Endothelial cell of umbilical vein (primary cell): ENCODE measurements at regions not wholly inside any gene's neighbourhood (a gene's known extent, or its start where the extent isn't known, plus 50 kb on each side); places are given as distances from the start of the nearest gene placed in this dataset.

Source experiments
- BruUV-seq: library from RNA; stranded (reverse); fragments of 400-500 nt; replicated peaks from 2 replicates; lab custom pipeline; 2021; lab: Mats Ljungman, UMichigan
- CTCF ChIA-PET: fragments of 300-600, 350-600 bp; sonication (Branson Sonifier 250); formaldehyde crosslinking; loops from one replicate; lab custom pipeline; 2021; ENCODE audit warnings: antibody characterized with exemption, inconsistent platforms; lab: Charles Lee
- POLR2A ChIA-PET: fragments of 300-600, 350-600 bp; sonication (Branson Sonifier 250); formaldehyde crosslinking; loops from one replicate; lab custom pipeline; 2021; ENCODE audit warnings: antibody characterized with exemption, inconsistent platforms; lab: Charles Lee
- DNase-seq: peaks from one replicate; pipeline ENCODE4 v3.0.0-alpha.2; 2011; ENCODE audit warnings: low read depth, low spot score
- FAIRE-seq: peaks from 2 replicates; lab custom pipeline; 2011; peaks lifted over from hg19 to GRCh38; lab: Jason Lieb, UNC
- H2AFZ ChIP-seq: 2 replicates; pipeline ENCODE4 v1.6.0; 2012; ENCODE audit warnings: low read depth, low read length, control low read depth, inconsistent platforms
- H3K27ac ChIP-seq: 2 replicates; pipeline ENCODE4 v1.5.1; 2011; ENCODE audit warnings: low read depth, mild to moderate bottlenecking, control low read depth, low read length, moderate library complexity; ENCODE audit not compliant: insufficient read depth
- H3K27me3 ChIP-seq, 2 experiments: 2 replicates each; pipeline versions ENCODE4 v1.6.0 to v1.6.1; 2011; ENCODE audit warnings: low read length in 2 of 2, mixed read lengths in 1 of 2; ENCODE audit not compliant: control insufficient read depth in 2 of 2, insufficient read depth in 2 of 2
- H3K36me3 ChIP-seq, 2 experiments: 2 replicates in 1 of 2; 3 replicates in 1 of 2; pipeline ENCODE4 v1.5.1; 2011; ENCODE audit warnings: low read length in 2 of 2, mild to moderate bottlenecking in 1 of 2, moderate library complexity in 1 of 2; ENCODE audit not compliant: control insufficient read depth in 2 of 2, insufficient read depth in 2 of 2; ENCODE audit errors: extremely low read depth in 1 of 2
- H3K4me1 ChIP-seq: 3 replicates; pipeline ENCODE4 v1.5.1; 2011; ENCODE audit warnings: mild to moderate bottlenecking, low read length; ENCODE audit not compliant: control insufficient read depth, insufficient read depth; ENCODE audit errors: extremely low read depth
- H3K4me2 ChIP-seq: 2 replicates; pipeline ENCODE4 v1.6.1; 2011; ENCODE audit warnings: low read length, control low read depth, mixed read lengths; ENCODE audit not compliant: insufficient read depth
- H3K4me3 ChIP-seq, 3 experiments: fragments of 200-600 bp in 1 of 3; sonication (generic), shearing (Covaris generic) in 1 of 3; replicated peaks in 1 of 3; 2 replicates each; pipeline ENCODE4 v1.5.1; 2011 to 2016; ENCODE audit warnings: control low read depth in 3 of 3, low read length in 3 of 3, mild to moderate bottlenecking in 2 of 3, inconsistent platforms in 1 of 3, low read depth in 1 of 3, moderate library complexity in 1 of 3; ENCODE audit not compliant: insufficient read depth in 1 of 3
- H3K79me2 ChIP-seq: 2 replicates; pipeline ENCODE4 v1.6.0; 2012; ENCODE audit warnings: low read length, inconsistent platforms; ENCODE audit not compliant: control insufficient read depth, insufficient read depth
- H3K9ac ChIP-seq: replicated peaks from 2 replicates; pipeline ENCODE3; 2011; ENCODE audit warnings: low read length, control low read depth; ENCODE audit not compliant: insufficient read depth; ENCODE audit errors: extremely low read depth
- H3K9me1 ChIP-seq: replicated peaks from 3 replicates; pipeline ENCODE4 v1.6.0; 2011; ENCODE audit warnings: mild to moderate bottlenecking, low read length; ENCODE audit not compliant: control insufficient read depth, insufficient read depth; ENCODE audit errors: extremely low read depth
- H3K9me3 ChIP-seq: replicated peaks from 2 replicates; pipeline ENCODE4 v1.5.1; 2012; ENCODE audit warnings: low read length, inconsistent platforms; ENCODE audit not compliant: control insufficient read depth, insufficient read depth
- H4K20me1 ChIP-seq: replicated peaks from 2 replicates; pipeline ENCODE3; 2011; ENCODE audit warnings: mild to moderate bottlenecking, low read length; ENCODE audit not compliant: control insufficient read depth, insufficient read depth; ENCODE audit errors: extremely low read depth
- CTCF ChIP-seq, 2 donors: IDR thresholded peaks; 1 replicate in 1 of 2; 2 replicates in 1 of 2; pipeline ENCODE4 v1.5.1; 2011; ENCODE audit warnings: low read length in 2 of 2, mild to moderate bottlenecking in 2 of 2, moderate library complexity in 2 of 2, control low read depth in 1 of 2, inconsistent platforms in 1 of 2, low read depth in 1 of 2; ENCODE audit not compliant: insufficient read depth in 1 of 2; ENCODE audit errors: extremely low read depth in 1 of 2
- EZH2 ChIP-seq: IDR thresholded peaks from 2 replicates; pipeline ENCODE4 v1.6.1; 2012; ENCODE audit warnings: borderline replicate concordance, low read depth, mild to moderate bottlenecking, moderate library complexity, low read length, inconsistent platforms; ENCODE audit not compliant: severe bottlenecking
- FOS ChIP-seq: IDR thresholded peaks from 2 replicates; pipeline ENCODE4 v1.6.1; 2011; ENCODE audit warnings: mild to moderate bottlenecking, low read length, moderate library complexity, borderline replicate concordance; ENCODE audit not compliant: insufficient read depth
- GATA2 ChIP-seq: IDR thresholded peaks from 2 replicates; pipeline ENCODE4 v1.7.0; 2011; ENCODE audit warnings: low read depth, mild to moderate bottlenecking, moderate library complexity, mixed read lengths, low read length; ENCODE audit not compliant: insufficient read length, insufficient read depth
- JUN ChIP-seq: IDR thresholded peaks from 2 replicates; pipeline ENCODE4 v1.6.1; 2011; ENCODE audit warnings: borderline replicate concordance, low read depth; ENCODE audit not compliant: insufficient read length, insufficient read depth
- MAX ChIP-seq: IDR thresholded peaks from 2 replicates; pipeline ENCODE4 v1.6.1; 2011; ENCODE audit not compliant: insufficient read depth, insufficient read length
- MYC ChIP-seq: IDR thresholded peaks from one replicate; pipeline ENCODE4 v1.6.1; 2011; ENCODE audit warnings: mild to moderate bottlenecking, low read depth, low read length
- POLR2A ChIP-seq: IDR thresholded peaks from 2 replicates; pipeline ENCODE4 v1.6.1; 2012; ENCODE audit warnings: low read depth, mild to moderate bottlenecking, control low read depth, low read length
- POLR2AphosphoS5 ChIP-seq: IDR thresholded peaks from 2 replicates; pipeline ENCODE4 v1.6.1; 2012; ENCODE audit warnings: low read depth, mild to moderate bottlenecking, control low read depth, low read length, moderate library complexity; ENCODE audit not compliant: insufficient read depth
- dilution Hi-C: fragments of 300-500 bp; cut with MboI; formaldehyde crosslinking; loops from one replicate; pipeline ENCODE4 v1.15.0; 2019; ENCODE audit warnings: low sequenced_read_pairs; ENCODE audit not compliant: extremely low pct_ligation_motif_present
- intact Hi-C: fragments of 100-400 bp; cut with micrococcal nuclease; formaldehyde crosslinking; loops from one replicate; pipeline ENCODE4 v1.10.0; 2022

GRCh38 chr12:75818863-75819262 is 212.7 kb downstream of the PHLDA1 start:
- Histone ChIP-seq H3K4me1 (peaks cover 10% of the 10 kb centered on the region), H3K27ac (no peak overlapping the region)
- no peak for FAIRE-seq

GRCh38 chr12:75816897-75817296 is 214.7 kb downstream of the PHLDA1 start:
- H3K4me1 ChIP-seq, result peaks cover 10% of the 10 kb centered on the region
- POLR2A ChIA-PET, result no interaction called here

More at GRCh38 chr12:75818863-75819262, 212.7 kb downstream of the PHLDA1 start:
- ChIA-PET POLR2A (no interaction called here), CTCF (no interaction called here)
- H3K9me1 ChIP-seq, result no peaks in the 10 kb centered on the region
- no peak overlapping the region for H3K4me2 ChIP-seq
- TF ChIP-seq MYC, result no peak
- TF ChIP-seq CTCF (IDR thresholded peaks at IDR 0.05; ENCODE audit: extremely low read depth in 1 of 2, insufficient read depth in 1 of 2, low read depth in 1 of 2, low read length in 2 of 2), result no peak
- no peak for TF ChIP-seq GATA2
- no peaks in the 10 kb centered on the region for H3K9me3 ChIP-seq
- dilution Hi-C loops, result no loop called here
- H3K9ac ChIP-seq, result no peak overlapping the region
- no peaks in the 10 kb centered on the region for H3K36me3 ChIP-seq
- no peaks in the 10 kb centered on the region for H3K79me2 ChIP-seq
- BruUV-seq, result no TSS peak
- DNase-seq, result no peak
- no peak overlapping the region for H3K4me3 ChIP-seq
- intact Hi-C loops, result no loop called here
- H2AFZ ChIP-seq, result no peak overlapping the region
- H4K20me1 ChIP-seq, result no peaks in the 10 kb centered on the region
- no peaks in the 10 kb centered on the region for H3K27me3 ChIP-seq

More at GRCh38 chr12:75816897-75817296, 214.7 kb downstream of the PHLDA1 start:
- Histone ChIP-seq H3K9me1 (no peaks in the 10 kb centered on the region), H3K4me3 (no peak overlapping the region), H3K9me3 (no peaks in the 10 kb centered on the region), H3K27me3 (no peaks in the 10 kb centered on the region), H3K79me2 (no peaks in the 10 kb centered on the region), H2AFZ (no peak overlapping the region), H3K27ac (no peak overlapping the region), H3K4me2 (no peak overlapping the region), H3K36me3 (no peaks in the 10 kb centered on the region), H3K9ac (no peak overlapping the region), H4K20me1 (no peaks in the 10 kb centered on the region)
- FAIRE-seq (no peak), DNase-seq (peak; percentile 48)
- TF ChIP-seq MYC (no peak), JUN (peak; percentile 25), EZH2 (no peak), POLR2AphosphoS5 (no peak), POLR2A (no peak), MAX (no peak), FOS (peak; percentile 33), CTCF (IDR thresholded peaks at IDR 0.05; ENCODE audit: extremely low read depth in 1 of 2, insufficient read depth in 1 of 2, low read depth in 1 of 2, low read length in 2 of 2) (no peak), GATA2 (no peak)
- dilution Hi-C loops, result no loop called here
- no TSS peak for BruUV-seq
- CTCF ChIA-PET, result interaction anchor here (0.7 to 1.5 kb wide), 10 partner anchors 11 to 292 kb away, joined by 3 to 4 read pairs (median 3); partner anchors contain the start of gene PHLDA1
- intact Hi-C loops, result loop anchor here (1.0 kb wide), 2 partner anchors 214 to 254 kb away; partner anchors contain the start of gene PHLDA1
